Upper lobe of left lung (tissue), 4 donors: ENCODE measurements at regions not wholly inside any gene's neighbourhood (a gene's known extent, or its start where the extent isn't known, plus 50 kb on each side); places are given as distances from the start of the nearest gene placed in this dataset.
"Not testable (repeated sequence)": the region's sequence is repeated elsewhere in the genome, so short reads cannot be mapped to it uniquely, and the experiment has no call there.

ENCODE experiments used
- EP300 ChIP-seq, 4 donors: sonication (generic); formaldehyde crosslinking; IDR thresholded peaks; one replicate each; pipeline ENCODE4 v1.5.1; 2017; ENCODE audit warnings: antibody characterized with exemption in 4 of 4, control low read depth in 2 of 4
- TF ChIP-seq, protein P1 (sequence below), 6 experiments: fragments of 450-650 bp in 4 of 6; fragments of 200-600 bp in 2 of 6; sonication (generic) in 2 of 6; IDR thresholded peaks; one replicate each; pipeline ENCODE4 v1.5.1; 2016 to 2019; ENCODE audit warnings: antibody characterized with exemption in 6 of 6

DNA sequence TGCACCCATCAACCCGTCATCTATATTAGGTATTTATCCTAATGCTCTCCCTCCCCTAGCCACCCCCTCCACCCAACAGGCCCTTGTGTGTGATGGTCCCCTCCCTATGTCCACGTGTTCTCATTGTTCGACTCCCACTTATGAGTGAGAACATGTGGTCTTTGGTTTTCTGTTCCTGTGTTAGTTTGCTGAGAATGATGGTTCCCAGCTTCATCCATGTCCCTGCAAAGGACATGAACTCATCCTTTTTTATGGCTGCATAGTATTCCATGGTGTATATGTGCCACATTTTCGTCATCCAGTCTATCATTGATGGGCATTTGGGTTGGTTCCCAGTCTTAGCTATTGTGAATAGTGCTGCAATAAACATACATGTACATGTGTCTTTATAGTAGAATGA is 253.4 kb downstream of the FOXD2 start:
- TF ChIP-seq EP300 (IDR thresholded peaks at IDR 0.05) = not testable (repeated sequence)
- TF ChIP-seq, protein P1, sequence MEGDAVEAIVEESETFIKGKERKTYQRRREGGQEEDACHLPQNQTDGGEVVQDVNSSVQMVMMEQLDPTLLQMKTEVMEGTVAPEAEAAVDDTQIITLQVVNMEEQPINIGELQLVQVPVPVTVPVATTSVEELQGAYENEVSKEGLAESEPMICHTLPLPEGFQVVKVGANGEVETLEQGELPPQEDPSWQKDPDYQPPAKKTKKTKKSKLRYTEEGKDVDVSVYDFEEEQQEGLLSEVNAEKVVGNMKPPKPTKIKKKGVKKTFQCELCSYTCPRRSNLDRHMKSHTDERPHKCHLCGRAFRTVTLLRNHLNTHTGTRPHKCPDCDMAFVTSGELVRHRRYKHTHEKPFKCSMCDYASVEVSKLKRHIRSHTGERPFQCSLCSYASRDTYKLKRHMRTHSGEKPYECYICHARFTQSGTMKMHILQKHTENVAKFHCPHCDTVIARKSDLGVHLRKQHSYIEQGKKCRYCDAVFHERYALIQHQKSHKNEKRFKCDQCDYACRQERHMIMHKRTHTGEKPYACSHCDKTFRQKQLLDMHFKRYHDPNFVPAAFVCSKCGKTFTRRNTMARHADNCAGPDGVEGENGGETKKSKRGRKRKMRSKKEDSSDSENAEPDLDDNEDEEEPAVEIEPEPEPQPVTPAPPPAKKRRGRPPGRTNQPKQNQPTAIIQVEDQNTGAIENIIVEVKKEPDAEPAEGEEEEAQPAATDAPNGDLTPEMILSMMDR (IDR thresholded peaks at IDR 0.05) = not testable (repeated sequence)
